ENCODE measurements at regions not wholly inside any gene's neighbourhood (a gene's known extent, or its start where the extent isn't known, plus 50 kb on each side); places are given as distances from the start of the nearest gene placed in this dataset.

DNA sequence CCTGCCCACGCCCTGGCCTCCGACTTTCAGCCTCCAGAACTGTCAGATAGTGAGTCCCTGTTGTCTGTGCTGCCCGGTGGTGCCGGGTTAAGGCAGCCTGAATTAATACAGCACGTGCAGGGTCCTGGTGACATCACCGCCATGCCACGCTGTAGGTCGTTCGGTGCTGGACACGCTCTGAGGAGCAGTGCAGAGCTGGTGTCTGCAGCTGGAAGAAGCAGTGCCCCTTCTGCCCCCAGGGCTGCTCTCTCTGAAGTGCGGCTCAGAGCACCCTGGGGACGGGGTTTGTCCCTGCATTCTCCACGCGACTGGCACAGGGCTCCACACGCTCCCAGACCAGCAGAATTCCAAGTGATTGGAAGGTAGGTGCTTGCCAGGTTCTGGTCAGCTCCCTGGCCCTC is 831.5 kb downstream of the TBC1D22A start:
- no peak for TF ChIP-seq Cebpa-rat (IDR thresholded peaks at IDR 0.05)
- no peak overlapping the region for H3K4me2 ChIP-seq
- no peak overlapping the region for H3K4me3 ChIP-seq
- H3K27me3 ChIP-seq, result no peaks in the 10 kb centered on the region
- no peak overlapping the region for H3K9ac ChIP-seq
- H3K9me3 ChIP-seq (replicated peaks in 1 of 11), result no peaks in the 10 kb centered on the region
- H3K36me3 ChIP-seq, result no peaks in the 10 kb centered on the region
- no peaks in the 10 kb centered on the region for H4K20me1 ChIP-seq
- no peak overlapping the region for H3K27ac ChIP-seq
- no peaks in the 10 kb centered on the region for H3K4me1 ChIP-seq

DNA sequence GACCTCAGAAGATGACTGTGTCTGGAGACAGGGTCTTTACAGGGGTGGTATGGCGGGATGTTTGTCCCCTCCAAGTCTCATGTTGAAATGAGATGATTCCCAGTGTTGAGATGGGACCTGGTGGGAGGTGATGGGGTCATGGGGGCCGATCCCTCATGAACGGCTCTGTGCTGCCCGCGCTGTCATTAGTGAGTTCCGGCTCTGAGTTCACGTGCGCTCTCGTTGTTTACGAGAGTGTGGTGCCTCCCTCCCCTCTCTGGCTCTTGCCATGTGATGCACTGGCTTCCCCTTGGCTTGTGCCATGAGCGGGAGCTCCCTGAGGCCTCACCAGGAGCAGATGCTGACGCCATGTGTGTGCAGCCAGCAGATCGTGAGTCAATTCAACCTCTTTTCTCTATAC is 830.8 kb downstream of the TBC1D22A start:
- Histone ChIP-seq H3K9me3 (replicated peaks in 1 of 11) (no peaks in the 10 kb centered on the region), H3K36me3 (no peaks in the 10 kb centered on the region), H3K4me3 (no peak overlapping the region), H3K27me3 (no peaks in the 10 kb centered on the region), H3K27ac (no peak overlapping the region), H3K4me2 (no peak overlapping the region), H4K20me1 (no peaks in the 10 kb centered on the region), H3K4me1 (no peaks in the 10 kb centered on the region), H3K9ac (no peak overlapping the region)
- no peak for TF ChIP-seq Cebpa-rat (IDR thresholded peaks at IDR 0.05)

DNA sequence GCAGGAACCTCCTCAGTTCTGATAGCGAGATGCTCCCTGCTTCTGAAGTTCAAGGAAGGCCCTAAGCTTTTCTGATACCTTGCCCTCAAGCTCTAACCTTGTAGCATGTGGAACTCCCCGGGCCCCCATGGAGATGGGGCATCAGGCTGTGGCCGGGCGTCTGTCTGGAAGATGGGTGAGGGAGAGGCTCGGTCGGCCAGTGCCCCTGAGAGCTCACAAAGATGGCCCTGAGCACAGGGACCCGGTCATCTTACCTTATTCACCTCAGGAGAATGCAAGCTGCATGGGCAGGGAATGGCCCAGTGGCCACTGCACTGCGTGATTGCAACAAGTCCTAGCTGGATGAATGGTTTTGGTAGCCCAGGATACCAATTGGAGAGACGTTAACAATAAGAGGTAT is 830.3 kb downstream of the TBC1D22A start:
- Histone ChIP-seq H3K4me3 (no peak overlapping the region), H3K9ac (no peak overlapping the region), H3K27ac (no peak overlapping the region), H3K9me3 (replicated peaks in 1 of 11) (no peaks in the 10 kb centered on the region), H3K4me2 (no peak overlapping the region), H3K36me3 (no peaks in the 10 kb centered on the region), H3K4me1 (no peaks in the 10 kb centered on the region), H3K27me3 (no peaks in the 10 kb centered on the region), H4K20me1 (no peaks in the 10 kb centered on the region)
- no peak for TF ChIP-seq Cebpa-rat (IDR thresholded peaks at IDR 0.05)

DNA sequence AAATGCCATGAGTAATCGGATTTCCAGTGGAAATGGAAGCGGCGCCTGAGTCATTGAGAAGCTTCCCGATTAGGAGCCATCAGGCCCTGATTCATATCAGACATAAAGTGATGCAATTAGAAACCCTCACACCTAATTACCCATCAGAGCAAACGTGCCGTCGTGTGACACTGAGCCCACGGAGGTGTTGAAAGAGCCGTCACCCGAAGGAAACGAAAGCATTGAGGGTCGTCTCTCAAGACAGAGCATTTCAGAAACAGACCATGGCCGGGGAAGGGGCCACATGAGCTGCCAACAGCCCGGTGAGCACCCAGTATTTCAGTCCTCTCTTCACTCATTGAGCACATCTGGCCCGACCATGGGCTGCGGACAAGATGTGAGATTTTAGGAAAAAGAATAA is 829.3 kb downstream of the TBC1D22A start:
- Histone ChIP-seq H3K27ac (no peak overlapping the region), H4K20me1 (no peaks in the 10 kb centered on the region), H3K4me3 (no peak overlapping the region), H3K9ac (no peak overlapping the region), H3K9me3 (replicated peaks in 1 of 11) (no peaks in the 10 kb centered on the region; a peak in 1 of 22 replicates), H3K36me3 (no peaks in the 10 kb centered on the region), H3K27me3 (no peaks in the 10 kb centered on the region), H3K4me1 (no peaks in the 10 kb centered on the region), H3K4me2 (no peak overlapping the region)
- no peak for TF ChIP-seq Cebpa-rat (IDR thresholded peaks at IDR 0.05)

DNA sequence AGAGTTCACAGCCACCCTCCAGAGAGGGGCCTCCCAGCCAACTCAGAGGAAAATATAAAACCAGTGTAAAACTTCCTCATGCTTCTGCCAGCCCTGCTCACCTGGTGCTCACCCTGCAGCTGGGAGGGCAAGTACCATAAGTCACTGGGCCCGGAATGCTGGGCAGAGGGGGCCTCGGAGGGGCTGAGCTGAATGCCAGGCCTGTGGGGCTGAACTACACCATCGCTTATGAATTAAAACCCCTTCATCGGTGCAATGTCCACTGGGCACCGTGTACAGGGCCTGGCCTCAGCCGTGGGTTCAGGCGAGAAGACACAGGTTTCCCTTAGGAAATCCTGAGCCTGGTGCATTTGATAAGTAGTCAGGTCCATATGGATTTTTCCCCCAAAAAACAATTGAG is 828.6 kb downstream of the TBC1D22A start:
- H3K27me3 ChIP-seq, result no peaks in the 10 kb centered on the region
- no peak overlapping the region for H3K9ac ChIP-seq
- H3K36me3 ChIP-seq, result no peaks in the 10 kb centered on the region
- H4K20me1 ChIP-seq, result no peaks in the 10 kb centered on the region
- no peak overlapping the region for H3K27ac ChIP-seq
- peaks cover 0 to 4% (median 1%) of the 10 kb centered on the region in 11 experiments; a peak in 9 of 22 replicates for H3K9me3 ChIP-seq (replicated peaks in 1 of 11)
- H3K4me2 ChIP-seq, result no peak overlapping the region
- H3K4me3 ChIP-seq, result no peak overlapping the region
- no peaks in the 10 kb centered on the region for H3K4me1 ChIP-seq
- no peak for TF ChIP-seq Cebpa-rat (IDR thresholded peaks at IDR 0.05)

DNA sequence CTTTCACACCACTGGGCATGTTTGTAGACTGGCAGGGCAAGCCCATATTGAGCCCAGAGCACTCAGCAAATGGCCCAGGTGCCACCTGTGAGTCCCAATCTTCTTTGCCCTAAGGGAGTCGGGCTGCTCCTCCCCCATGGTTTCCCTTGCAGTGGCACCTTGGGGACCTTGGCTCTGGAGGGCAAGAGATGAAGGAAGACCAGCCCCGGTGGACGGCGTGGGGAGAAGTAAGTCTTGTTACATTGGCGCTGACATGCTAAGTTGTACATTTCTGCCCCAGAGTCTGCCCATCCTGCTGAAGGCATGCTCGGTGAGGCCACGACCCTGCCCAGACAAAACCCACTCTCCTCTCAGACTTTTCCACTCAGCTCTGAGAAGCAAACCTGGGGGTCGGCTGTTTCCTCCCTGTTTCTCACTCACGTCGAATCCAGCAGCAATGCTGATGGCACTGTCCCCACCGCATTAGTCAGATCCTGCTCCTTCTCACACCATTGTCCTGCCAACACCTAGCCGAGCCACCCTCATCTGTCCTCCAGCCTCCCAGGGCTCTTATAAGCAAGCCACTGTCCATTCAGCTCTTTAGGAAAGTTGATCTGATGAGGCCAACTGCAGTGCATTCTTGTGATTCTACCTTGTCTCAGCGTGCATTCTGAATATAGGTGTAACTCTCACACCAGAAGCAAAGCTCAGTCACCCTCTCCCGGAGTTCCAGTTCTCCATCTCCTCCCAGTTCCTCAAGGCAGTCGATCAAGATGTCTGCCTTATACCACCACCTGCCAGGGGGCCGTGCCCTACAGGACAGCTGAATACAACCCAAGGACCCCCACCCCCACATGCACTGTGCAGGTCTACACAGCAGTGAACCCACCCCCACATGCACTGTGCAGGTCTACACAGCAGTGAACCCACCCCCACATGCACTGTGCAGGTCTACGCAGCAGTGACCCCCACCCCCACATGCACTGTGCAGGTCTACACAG is 827.1 kb downstream of the TBC1D22A start:
- H3K4me1 ChIP-seq, result no peaks in the 10 kb centered on the region
- H3K4me3 ChIP-seq, result no peak overlapping the region
- H3K9me3 ChIP-seq (replicated peaks in 1 of 11), result peaks cover 4 to 18% (median 16%) of the 10 kb centered on the region in 11 experiments
- no peaks in the 10 kb centered on the region for H3K27me3 ChIP-seq
- H4K20me1 ChIP-seq, result no peaks in the 10 kb centered on the region
- H3K36me3 ChIP-seq, result no peaks in the 10 kb centered on the region
- TF ChIP-seq Cebpa-rat (IDR thresholded peaks at IDR 0.05), result no peak
- no peak overlapping the region for H3K4me2 ChIP-seq
- no peak overlapping the region for H3K9ac ChIP-seq
- H3K27ac ChIP-seq, result no peak overlapping the region

DNA sequence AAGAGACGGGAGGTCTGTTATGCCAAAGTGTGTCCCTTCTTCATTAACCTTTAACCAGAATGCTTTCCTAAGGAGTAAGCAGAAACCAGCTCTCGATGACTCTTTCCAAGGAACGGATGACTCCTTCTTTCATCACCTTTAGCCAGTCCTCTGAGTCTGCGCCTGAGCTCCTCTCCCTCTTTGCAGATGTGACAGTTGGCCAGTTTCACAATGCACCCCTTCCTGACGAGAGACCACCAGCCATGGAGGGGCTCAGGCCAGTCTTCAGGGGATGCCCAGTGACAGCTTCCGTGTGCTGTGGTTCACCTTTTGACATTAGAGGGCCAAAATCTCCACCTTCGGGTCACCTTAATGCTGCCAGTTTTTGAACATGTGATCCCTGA is 826.1 kb downstream of the TBC1D22A start:
- no peak overlapping the region for H3K9ac ChIP-seq
- peaks cover 14 to 28% (median 26%) of the 10 kb centered on the region in 11 experiments for H3K9me3 ChIP-seq (replicated peaks in 1 of 11)
- no peak overlapping the region for H3K4me2 ChIP-seq
- no peaks in the 10 kb centered on the region for H3K27me3 ChIP-seq
- H3K27ac ChIP-seq, result no peak overlapping the region
- H4K20me1 ChIP-seq, result no peaks in the 10 kb centered on the region
- no peak for TF ChIP-seq Cebpa-rat (IDR thresholded peaks at IDR 0.05)
- no peaks in the 10 kb centered on the region for H3K4me1 ChIP-seq
- H3K36me3 ChIP-seq, result no peaks in the 10 kb centered on the region
- no peak overlapping the region for H3K4me3 ChIP-seq

DNA sequence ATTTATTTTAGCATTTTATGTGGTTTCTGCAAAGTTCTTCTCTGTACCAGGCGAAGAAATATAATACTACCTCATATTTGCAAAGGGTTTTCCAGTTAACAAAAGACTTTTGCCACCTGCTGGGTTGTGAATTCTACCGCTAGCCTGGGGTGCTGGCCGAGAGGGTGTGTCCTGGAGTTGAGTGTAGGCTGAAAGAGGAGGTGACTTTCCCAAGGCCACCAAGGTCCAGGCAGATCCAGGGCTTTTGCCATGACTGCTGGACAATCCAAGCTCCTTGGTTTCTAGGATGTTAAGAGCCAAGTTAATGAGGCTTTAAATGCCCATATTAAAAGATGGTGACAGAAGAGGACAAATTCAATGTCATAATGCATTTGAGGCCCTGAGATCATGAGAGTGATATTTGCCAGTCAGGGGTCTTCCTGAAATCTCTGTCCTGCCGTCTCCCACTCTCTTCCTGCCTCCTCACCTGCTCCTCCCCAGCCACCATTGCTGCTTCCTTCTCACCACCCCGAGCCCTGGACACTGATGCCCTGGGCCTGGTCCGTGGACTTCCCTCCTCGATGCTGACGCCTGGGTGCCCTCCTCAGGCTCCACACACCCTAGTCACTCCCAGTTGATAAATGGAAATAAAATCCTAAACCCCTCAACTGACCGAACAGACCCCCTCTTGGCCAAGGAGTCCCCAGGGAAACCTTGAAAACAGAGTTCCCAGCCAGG is 825.6 kb downstream of the TBC1D22A start:
- Histone ChIP-seq H3K9me3 (replicated peaks in 1 of 11) (peaks cover 19 to 34% (median 31%) of the 10 kb centered on the region in 11 experiments), H3K9ac (no peak overlapping the region), H3K27ac (no peak overlapping the region), H3K4me3 (no peak overlapping the region), H3K4me2 (no peak overlapping the region), H3K36me3 (no peaks in the 10 kb centered on the region), H3K4me1 (no peaks in the 10 kb centered on the region), H4K20me1 (no peaks in the 10 kb centered on the region), H3K27me3 (no peaks in the 10 kb centered on the region)
- TF ChIP-seq Cebpa-rat (IDR thresholded peaks at IDR 0.05), result no peak

DNA sequence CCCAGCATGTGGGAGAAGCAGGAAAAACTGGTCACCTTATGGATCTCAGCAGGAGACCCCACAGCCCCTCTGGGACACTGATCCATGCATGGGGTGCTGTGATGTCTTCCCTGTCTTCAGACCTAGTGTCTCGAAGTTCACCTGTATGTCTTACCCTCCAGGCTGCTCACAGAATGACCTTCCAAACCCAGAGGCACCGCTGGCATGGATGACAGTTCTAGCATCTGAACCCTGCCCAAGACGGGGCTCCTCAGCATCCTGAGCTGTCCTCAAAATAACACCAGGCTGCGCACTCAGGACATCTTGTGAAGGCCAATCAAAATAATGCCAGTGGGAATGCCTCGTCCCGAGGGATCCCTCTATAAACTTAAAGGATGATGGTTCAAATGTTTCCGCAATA is 824.9 kb downstream of the TBC1D22A start:
- H3K9ac ChIP-seq, result no peak overlapping the region
- no peaks in the 10 kb centered on the region for H4K20me1 ChIP-seq
- no peak overlapping the region for H3K27ac ChIP-seq
- H3K4me1 ChIP-seq, result no peaks in the 10 kb centered on the region
- TF ChIP-seq Cebpa-rat (IDR thresholded peaks at IDR 0.05), result no peak
- H3K27me3 ChIP-seq, result no peaks in the 10 kb centered on the region
- no peaks in the 10 kb centered on the region for H3K36me3 ChIP-seq
- no peak overlapping the region for H3K4me3 ChIP-seq
- H3K9me3 ChIP-seq (replicated peaks in 1 of 11), result peaks cover 26 to 40% (median 37%) of the 10 kb centered on the region in 11 experiments
- no peak overlapping the region for H3K4me2 ChIP-seq
